ENCODE measurements at regions not wholly inside any gene's neighbourhood (a gene's known extent, or its start where the extent isn't known, plus 50 kb on each side); places are given as distances from the start of the nearest gene placed in this dataset.

DNA sequence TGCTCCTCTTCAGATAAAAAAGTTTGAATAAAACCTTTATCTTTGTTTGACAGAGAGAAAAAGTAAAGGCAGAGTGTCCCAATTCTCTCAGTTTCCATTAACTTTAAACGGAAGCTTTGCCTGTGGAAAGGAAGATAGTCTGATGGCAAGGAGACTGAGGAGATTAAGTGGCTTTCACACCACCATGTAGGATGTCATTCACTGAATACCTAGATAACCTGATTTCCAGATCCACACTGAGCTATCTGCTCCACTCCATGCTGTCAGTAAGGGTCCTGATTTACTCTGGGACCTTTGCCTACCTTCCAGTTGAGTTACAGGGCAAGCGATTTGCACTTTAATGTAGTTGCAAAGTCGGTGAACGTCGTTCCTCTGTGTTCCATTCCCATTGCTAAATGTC is 233.4 kb upstream of the TBL1XR1 start:
- DNase-seq (ENCODE audit: extremely low spot score) = no peak
- Histone ChIP-seq H3K27me3 (no peaks in the 10 kb centered on the region), H3K4me1 (peaks cover 0 to 7% (median 2%) of the 10 kb centered on the region in 4 donors), H3K9me3 (no peaks in the 10 kb centered on the region), H3K4me3 (no peak overlapping the region), H3K27ac (replicated peaks in 1 of 4) (no peak overlapping the region), H3K36me3 (no peaks in the 10 kb centered on the region)
- TF ChIP-seq, protein P1, sequence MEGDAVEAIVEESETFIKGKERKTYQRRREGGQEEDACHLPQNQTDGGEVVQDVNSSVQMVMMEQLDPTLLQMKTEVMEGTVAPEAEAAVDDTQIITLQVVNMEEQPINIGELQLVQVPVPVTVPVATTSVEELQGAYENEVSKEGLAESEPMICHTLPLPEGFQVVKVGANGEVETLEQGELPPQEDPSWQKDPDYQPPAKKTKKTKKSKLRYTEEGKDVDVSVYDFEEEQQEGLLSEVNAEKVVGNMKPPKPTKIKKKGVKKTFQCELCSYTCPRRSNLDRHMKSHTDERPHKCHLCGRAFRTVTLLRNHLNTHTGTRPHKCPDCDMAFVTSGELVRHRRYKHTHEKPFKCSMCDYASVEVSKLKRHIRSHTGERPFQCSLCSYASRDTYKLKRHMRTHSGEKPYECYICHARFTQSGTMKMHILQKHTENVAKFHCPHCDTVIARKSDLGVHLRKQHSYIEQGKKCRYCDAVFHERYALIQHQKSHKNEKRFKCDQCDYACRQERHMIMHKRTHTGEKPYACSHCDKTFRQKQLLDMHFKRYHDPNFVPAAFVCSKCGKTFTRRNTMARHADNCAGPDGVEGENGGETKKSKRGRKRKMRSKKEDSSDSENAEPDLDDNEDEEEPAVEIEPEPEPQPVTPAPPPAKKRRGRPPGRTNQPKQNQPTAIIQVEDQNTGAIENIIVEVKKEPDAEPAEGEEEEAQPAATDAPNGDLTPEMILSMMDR (IDR thresholded peaks at IDR 0.05) = no peak
- TF ChIP-seq EP300 (IDR thresholded peaks at IDR 0.05) = no peak
- TF ChIP-seq POLR2A (IDR thresholded peaks at IDR 0.05; ENCODE audit: low read depth) = no peak
- no peak for TF ChIP-seq POLR2AphosphoS5 (IDR thresholded peaks at IDR 0.05)
- intact Hi-C loops (cut with DNase I) = loop anchor here (10.0 kb wide), 1 partner anchor 236 kb away; the partner anchor contains the start of gene TBL1XR1
- WGBS = 95% methylated on average over 5 of the region's 5 CpGs

DNA sequence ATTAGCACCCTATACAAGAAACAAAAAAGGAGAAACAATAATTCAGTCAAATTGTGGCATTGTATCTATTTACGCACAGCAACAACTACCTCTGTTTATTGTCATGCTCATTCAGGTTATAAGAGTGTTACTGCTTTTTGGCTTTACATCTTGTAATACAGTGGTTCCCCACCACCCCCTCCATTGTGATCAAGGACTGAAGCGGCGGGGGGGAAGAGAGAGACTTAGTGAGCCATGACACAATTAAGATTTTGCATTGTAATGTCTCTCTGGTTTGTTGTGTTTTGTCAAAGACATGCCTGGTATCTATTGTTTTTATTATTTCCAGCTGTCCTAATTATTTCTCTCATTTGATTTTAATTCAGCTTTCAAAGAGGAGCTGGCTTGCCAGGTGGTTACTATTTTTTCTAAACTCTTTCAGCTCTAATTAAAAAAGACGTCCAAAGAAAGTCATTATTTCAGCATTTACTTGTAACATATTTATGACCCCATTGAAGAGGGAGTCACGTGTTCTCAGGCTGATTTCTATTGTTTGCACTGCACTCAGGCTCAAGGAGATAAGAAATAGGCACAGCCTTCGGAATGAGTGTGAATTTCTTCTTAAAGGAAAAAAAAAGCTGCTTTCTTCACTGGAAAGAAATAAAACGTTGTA is 234.4 kb upstream of the TBL1XR1 start:
- WGBS = 63% methylated on average over 7 of the region's 7 CpGs
- DNase-seq (ENCODE audit: extremely low spot score) = no peak

DNA sequence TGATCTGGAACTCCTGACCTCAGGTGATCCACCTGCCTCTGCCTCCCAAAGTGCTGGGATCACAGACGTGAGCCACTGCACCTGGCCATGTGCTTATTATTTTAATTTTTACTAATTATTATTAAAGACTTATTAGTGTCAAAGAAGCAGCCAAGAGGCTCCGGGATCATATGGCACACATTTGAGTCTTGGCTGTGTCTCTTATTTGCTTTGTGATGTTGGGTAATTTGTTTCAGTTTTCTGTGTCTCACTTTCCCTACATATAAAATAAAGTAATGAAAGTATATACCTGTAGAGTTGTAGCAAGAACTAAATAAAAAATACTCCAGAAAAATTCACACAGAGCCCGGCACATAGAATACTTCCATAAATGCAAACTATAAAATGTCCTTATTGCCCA is 238.0 kb upstream of the TBL1XR1 start:
- 89% methylated on average over 3 of the region's 3 CpGs for WGBS
- intact Hi-C loops (cut with DNase I) = loop anchor here (10.0 kb wide), 1 partner anchor 240 kb away; the partner anchor contains the start of gene TBL1XR1
- Histone ChIP-seq H3K9me3 (no peaks in the 10 kb centered on the region), H3K27me3 (peaks cover 0 to 3% (median 0%) of the 10 kb centered on the region in 4 donors), H3K36me3 (no peaks in the 10 kb centered on the region), H3K4me1 (peaks cover 8 to 25% (median 22%) of the 10 kb centered on the region in 4 donors), H3K27ac (replicated peaks in 1 of 4) (no peak overlapping the region), H3K4me3 (no peak overlapping the region)
- TF ChIP-seq POLR2A (IDR thresholded peaks at IDR 0.05; ENCODE audit: low read depth) = no peak
- TF ChIP-seq POLR2AphosphoS5 (IDR thresholded peaks at IDR 0.05) = no peak
- TF ChIP-seq EP300 (IDR thresholded peaks at IDR 0.05) = no peak
- TF ChIP-seq, protein P1 (IDR thresholded peaks at IDR 0.05) = no peak
- no peak for DNase-seq (ENCODE audit: extremely low spot score)

More for the DNA sequence above, 234.4 kb upstream of the TBL1XR1 start:
- Histone ChIP-seq H3K9me3 (no peaks in the 10 kb centered on the region), H3K4me3 (no peak overlapping the region), H3K27me3 (no peaks in the 10 kb centered on the region), H3K36me3 (no peaks in the 10 kb centered on the region), H3K4me1 (peaks cover 0 to 7% (median 2%) of the 10 kb centered on the region in 4 donors), H3K27ac (replicated peaks in 1 of 4) (no peak overlapping the region)
- TF ChIP-seq POLR2AphosphoS5 (IDR thresholded peaks at IDR 0.05) = no peak
- no peak for TF ChIP-seq EP300 (IDR thresholded peaks at IDR 0.05)
- no peak for TF ChIP-seq POLR2A (IDR thresholded peaks at IDR 0.05; ENCODE audit: low read depth)
- TF ChIP-seq, protein P1 (IDR thresholded peaks at IDR 0.05) = no peak
- intact Hi-C loops (cut with DNase I) = loop anchor here (10.0 kb wide), 1 partner anchor 237 kb away; the partner anchor contains the start of gene TBL1XR1

DNA sequence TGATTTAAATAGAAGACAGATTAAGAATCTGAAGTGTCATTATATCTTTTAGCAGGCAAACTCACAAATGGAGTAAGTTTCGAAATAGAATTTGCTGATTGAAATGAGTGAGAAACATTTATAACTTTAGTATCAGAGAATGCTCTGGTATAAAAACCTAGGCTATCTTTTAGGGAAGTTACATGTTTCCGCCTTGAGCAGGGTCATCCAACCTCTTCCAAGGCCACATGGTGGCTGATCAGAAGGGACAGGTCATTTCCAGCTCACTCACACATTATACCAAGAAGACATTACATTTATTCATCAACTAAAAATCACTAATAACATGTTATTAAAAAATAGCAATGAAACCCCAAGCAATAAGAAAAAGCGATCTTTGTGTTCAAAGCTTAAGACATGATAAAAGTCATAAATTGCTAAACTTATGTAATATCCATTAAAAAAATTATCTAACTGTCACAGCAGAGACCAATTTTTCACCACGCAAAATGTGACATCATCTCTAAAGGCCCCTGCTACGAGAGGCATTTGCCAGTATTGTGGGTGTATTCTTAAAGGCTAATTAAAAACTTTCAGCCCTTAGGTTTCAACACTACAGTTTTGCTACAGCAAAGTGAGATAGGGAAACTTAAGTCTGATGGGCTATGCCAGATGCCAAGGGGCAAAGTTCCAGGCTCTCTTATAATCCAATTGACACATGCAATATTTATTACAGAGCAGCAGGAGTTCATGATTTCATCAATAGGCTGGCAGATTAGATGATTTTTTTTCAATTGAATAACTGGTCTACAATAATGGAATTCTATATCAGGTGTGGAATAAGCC is 240.4 kb upstream of the TBL1XR1 start:
- H3K4me3 ChIP-seq = no peak overlapping the region
- peaks cover 0 to 3% (median 0%) of the 10 kb centered on the region in 4 donors for H3K27me3 ChIP-seq
- DNase-seq (ENCODE audit: extremely low spot score) = no peak
- H3K4me1 ChIP-seq = peaks cover 4 to 43% (median 41%) of the 10 kb centered on the region in 4 donors
- intact Hi-C loops (cut with DNase I) = loop anchor here (10.0 kb wide), 1 partner anchor 243 kb away; the partner anchor contains the start of gene TBL1XR1
- 87% methylated on average over 5 of the region's 5 CpGs for WGBS
- no peaks in the 10 kb centered on the region for H3K36me3 ChIP-seq
- no peaks in the 10 kb centered on the region for H3K9me3 ChIP-seq
- TF ChIP-seq POLR2AphosphoS5 (IDR thresholded peaks at IDR 0.05) (no peak), POLR2A (IDR thresholded peaks at IDR 0.05; ENCODE audit: low read depth) (no peak), EP300 (IDR thresholded peaks at IDR 0.05) (no peak)
- TF ChIP-seq, protein P1 (IDR thresholded peaks at IDR 0.05) = no peak
- no peak overlapping the region for H3K27ac ChIP-seq (replicated peaks in 1 of 4)
